Endodermal cell (in vitro differentiated cells): ENCODE measurements at regions not wholly inside any gene's neighbourhood (a gene's known extent, or its start where the extent isn't known, plus 50 kb on each side); places are given as distances from the start of the nearest gene placed in this dataset.

ENCODE experiments used
- DNase-seq: peaks from one replicate; pipeline ENCODE4 v3.0.0-alpha.2; 2017
- H3K27ac ChIP-seq: 2 replicates; pipeline ENCODE4 v1.5.1; 2013; ENCODE audit warnings: mild to moderate bottlenecking, low read depth, low read length, moderate library complexity
- H3K27me3 ChIP-seq: 2 replicates; pipeline ENCODE4 v1.6.1; 2013; ENCODE audit warnings: mild to moderate bottlenecking, low read length, moderate library complexity; ENCODE audit not compliant: insufficient read depth, control insufficient read depth, poor library complexity, severe bottlenecking
- H3K36me3 ChIP-seq: 2 replicates; pipeline ENCODE4 v1.7.0; 2013; ENCODE audit warnings: mild to moderate bottlenecking, low read length, moderate library complexity; ENCODE audit not compliant: control insufficient read depth, insufficient read depth
- H3K4me1 ChIP-seq: one replicate; pipeline ENCODE4 v1.7.0; 2013; ENCODE audit warnings: low read length; ENCODE audit not compliant: control insufficient read depth, insufficient read depth
- H3K4me3 ChIP-seq: 2 replicates; pipeline ENCODE4 v1.5.1; 2013; ENCODE audit warnings: mild to moderate bottlenecking, low read length, moderate library complexity
- H3K9ac ChIP-seq: 2 replicates; pipeline ENCODE4 v1.6.1; 2013; ENCODE audit warnings: mild to moderate bottlenecking, low read length, moderate library complexity; ENCODE audit not compliant: poor library complexity, severe bottlenecking; ENCODE audit errors: extremely low read depth
- H3K9me3 ChIP-seq: 2 replicates; pipeline ENCODE4 v1.6.1; 2013; ENCODE audit warnings: mild to moderate bottlenecking, low read length, moderate library complexity; ENCODE audit not compliant: control insufficient read depth
- H3K27ac Mint-ChIP-seq: 2 replicates; pipeline ENCODE4 v1.8.0; 2020; ENCODE audit warnings: mixed read lengths
- H3K27me3 Mint-ChIP-seq: 2 replicates; pipeline ENCODE4 v1.8.0; 2021; ENCODE audit warnings: mild to moderate bottlenecking, mixed read lengths; ENCODE audit not compliant: insufficient read depth
- H3K36me3 Mint-ChIP-seq: 2 replicates; pipeline ENCODE4 v1.8.0; 2020; ENCODE audit warnings: low read depth, mixed read lengths
- H3K4me1 Mint-ChIP-seq: 2 replicates; pipeline ENCODE4 v1.8.0; 2020; ENCODE audit warnings: mixed read lengths
- H3K4me3 Mint-ChIP-seq: 2 replicates; pipeline ENCODE4 v1.8.0; 2020; ENCODE audit warnings: mild to moderate bottlenecking, moderate library complexity, mixed read lengths
- H3K9me3 Mint-ChIP-seq: 2 replicates; pipeline ENCODE4 v1.8.0; 2020; ENCODE audit warnings: mild to moderate bottlenecking, mixed read lengths
- WGBS, 2 experiments: methylation state at CpG; one replicate each; pipeline versions ENCODE4 v1.1.5 to v1.1.7; 2013; ENCODE audit warnings: missing lambda C conversion rate in 2 of 2, mixed read lengths in 1 of 2; ENCODE audit not compliant: insufficient coverage in 1 of 2, insufficient read length in 1 of 2; 5-methylcytosine and 5-hydroxymethylcytosine counted together
- TF ChIP-seq, protein P1 (sequence below): fragments of 200-600 bp; sonication (generic); conservative IDR thresholded peaks from 2 replicates; pipeline ENCODE4 v1.5.0; 2021; ENCODE audit warnings: antibody characterized with exemption, mild to moderate bottlenecking

DNA sequence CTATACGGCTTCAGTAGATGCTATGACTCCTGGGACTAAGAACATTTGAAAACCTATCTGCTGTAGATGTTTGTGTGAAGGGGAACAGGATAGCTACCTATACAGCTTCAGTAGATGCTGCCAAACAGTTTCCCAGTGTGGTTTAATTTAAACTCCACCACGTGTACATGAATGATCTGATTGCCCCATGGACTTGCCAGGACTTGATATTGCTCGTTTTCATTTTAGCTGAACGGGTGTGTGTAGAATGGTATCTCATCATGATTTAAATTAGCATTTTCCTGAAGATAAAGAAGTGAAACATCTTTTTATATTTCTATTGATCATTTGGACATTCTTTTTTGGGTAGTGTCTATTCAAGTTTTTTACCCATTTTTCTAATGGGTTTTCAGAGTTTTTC lies 77.8 kb upstream of the PIP4K2A start:
- H3K36me3 ChIP-seq: no peaks in the 10 kb centered on the region
- Mint-ChIP-seq H3K27me3 (no peaks in the 10 kb centered on the region), H3K4me3 (no peak overlapping the region), H3K27ac (no peak overlapping the region), H3K9me3 (no peaks in the 10 kb centered on the region), H3K4me1 (no peaks in the 10 kb centered on the region), H3K36me3 (no peaks in the 10 kb centered on the region)
- no peak for DNase-seq
- H3K27ac ChIP-seq: no peak overlapping the region
- H3K27me3 ChIP-seq: no peaks in the 10 kb centered on the region
- no peaks in the 10 kb centered on the region for H3K4me1 ChIP-seq
- TF ChIP-seq, protein P1, sequence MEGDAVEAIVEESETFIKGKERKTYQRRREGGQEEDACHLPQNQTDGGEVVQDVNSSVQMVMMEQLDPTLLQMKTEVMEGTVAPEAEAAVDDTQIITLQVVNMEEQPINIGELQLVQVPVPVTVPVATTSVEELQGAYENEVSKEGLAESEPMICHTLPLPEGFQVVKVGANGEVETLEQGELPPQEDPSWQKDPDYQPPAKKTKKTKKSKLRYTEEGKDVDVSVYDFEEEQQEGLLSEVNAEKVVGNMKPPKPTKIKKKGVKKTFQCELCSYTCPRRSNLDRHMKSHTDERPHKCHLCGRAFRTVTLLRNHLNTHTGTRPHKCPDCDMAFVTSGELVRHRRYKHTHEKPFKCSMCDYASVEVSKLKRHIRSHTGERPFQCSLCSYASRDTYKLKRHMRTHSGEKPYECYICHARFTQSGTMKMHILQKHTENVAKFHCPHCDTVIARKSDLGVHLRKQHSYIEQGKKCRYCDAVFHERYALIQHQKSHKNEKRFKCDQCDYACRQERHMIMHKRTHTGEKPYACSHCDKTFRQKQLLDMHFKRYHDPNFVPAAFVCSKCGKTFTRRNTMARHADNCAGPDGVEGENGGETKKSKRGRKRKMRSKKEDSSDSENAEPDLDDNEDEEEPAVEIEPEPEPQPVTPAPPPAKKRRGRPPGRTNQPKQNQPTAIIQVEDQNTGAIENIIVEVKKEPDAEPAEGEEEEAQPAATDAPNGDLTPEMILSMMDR: no peak
- WGBS, 2 experiments: 96 to 100% methylated on average over 1 to 4 of the region's 4 CpGs
- no peak overlapping the region for H3K4me3 ChIP-seq
- no peak overlapping the region for H3K9ac ChIP-seq
- H3K9me3 ChIP-seq: no peaks in the 10 kb centered on the region

DNA sequence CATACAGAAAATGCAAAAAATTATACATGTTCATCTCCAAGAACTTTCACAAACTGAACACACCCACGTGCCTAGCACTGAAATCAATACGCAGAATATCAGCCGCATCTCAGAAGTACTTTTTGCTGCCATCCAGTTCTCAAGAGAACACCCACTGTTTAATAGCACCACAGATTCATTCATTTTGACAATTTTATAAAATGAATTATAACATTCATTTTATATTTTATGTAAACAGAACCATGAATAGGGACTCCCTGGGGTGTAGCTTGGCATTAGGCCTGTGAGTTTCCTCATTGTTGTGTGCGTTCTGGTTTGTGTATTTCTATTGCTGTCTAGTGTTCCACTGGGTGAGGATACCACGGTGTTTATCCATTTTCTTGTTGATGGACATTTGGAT lies 77.3 kb upstream of the PIP4K2A start:
- Histone ChIP-seq H3K4me1 (no peaks in the 10 kb centered on the region), H3K9ac (no peak overlapping the region), H3K9me3 (no peaks in the 10 kb centered on the region), H3K27me3 (no peaks in the 10 kb centered on the region), H3K36me3 (no peaks in the 10 kb centered on the region), H3K27ac (no peak overlapping the region), H3K4me3 (no peak overlapping the region)
- Mint-ChIP-seq H3K9me3 (no peaks in the 10 kb centered on the region), H3K27ac (no peak overlapping the region), H3K27me3 (no peaks in the 10 kb centered on the region), H3K36me3 (no peaks in the 10 kb centered on the region), H3K4me3 (no peak overlapping the region), H3K4me1 (no peaks in the 10 kb centered on the region)
- WGBS, 2 experiments: 95% methylated on average over 5 of the region's 5 CpGs; no CpG with 5 or more reads in 1 of the 2 experiments
- TF ChIP-seq, protein P1: no peak
- DNase-seq: no peak

DNA sequence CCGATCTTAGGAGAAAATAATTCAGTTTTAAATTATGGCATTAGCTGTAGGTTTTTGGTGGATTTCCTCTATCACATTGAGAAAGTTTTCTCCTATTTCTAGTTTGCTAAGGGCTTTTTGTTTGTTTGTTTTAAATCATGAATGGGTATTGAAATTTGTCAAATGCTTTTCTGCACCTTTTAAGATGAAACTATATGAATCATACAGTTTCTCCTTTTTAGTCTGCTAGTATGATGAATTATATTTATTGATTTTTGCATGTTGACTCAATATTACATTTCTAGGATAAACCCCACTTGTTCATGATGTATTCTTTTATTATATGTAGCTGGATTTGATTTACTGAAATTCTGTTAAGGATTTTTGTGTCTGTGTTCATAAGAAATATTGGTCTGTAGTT lies 70.3 kb upstream of the PIP4K2A start:
- H3K27me3 Mint-ChIP-seq: no peaks in the 10 kb centered on the region
- H3K4me3 Mint-ChIP-seq: no peak overlapping the region
- H3K27ac Mint-ChIP-seq: no peak overlapping the region
- WGBS, 2 experiments: 85% methylated on average over 1 of the region's 1 CpG; no CpG with 5 or more reads in 1 of the 2 experiments
- H3K27me3 ChIP-seq: no peaks in the 10 kb centered on the region
- no peak overlapping the region for H3K9ac ChIP-seq
- H3K4me1 Mint-ChIP-seq: no peaks in the 10 kb centered on the region
- no peaks in the 10 kb centered on the region for H3K9me3 ChIP-seq
- H3K4me3 ChIP-seq: no peak overlapping the region
- no peaks in the 10 kb centered on the region for H3K36me3 ChIP-seq
- TF ChIP-seq, protein P1: no peak
- H3K4me1 ChIP-seq: no peaks in the 10 kb centered on the region
- DNase-seq: no peak
- no peaks in the 10 kb centered on the region for H3K9me3 Mint-ChIP-seq
- H3K36me3 Mint-ChIP-seq: no peaks in the 10 kb centered on the region
- H3K27ac ChIP-seq: no peak overlapping the region
